ENCODE measurements at regions not wholly inside any gene's neighbourhood (a gene's known extent, or its start where the extent isn't known, plus 50 kb on each side); places are given as distances from the start of the nearest gene placed in this dataset.

GRCh38 chr10:33783078-33783477 is 448.6 kb upstream of the NRP1 start:
- TF ChIP-seq, protein P1, sequence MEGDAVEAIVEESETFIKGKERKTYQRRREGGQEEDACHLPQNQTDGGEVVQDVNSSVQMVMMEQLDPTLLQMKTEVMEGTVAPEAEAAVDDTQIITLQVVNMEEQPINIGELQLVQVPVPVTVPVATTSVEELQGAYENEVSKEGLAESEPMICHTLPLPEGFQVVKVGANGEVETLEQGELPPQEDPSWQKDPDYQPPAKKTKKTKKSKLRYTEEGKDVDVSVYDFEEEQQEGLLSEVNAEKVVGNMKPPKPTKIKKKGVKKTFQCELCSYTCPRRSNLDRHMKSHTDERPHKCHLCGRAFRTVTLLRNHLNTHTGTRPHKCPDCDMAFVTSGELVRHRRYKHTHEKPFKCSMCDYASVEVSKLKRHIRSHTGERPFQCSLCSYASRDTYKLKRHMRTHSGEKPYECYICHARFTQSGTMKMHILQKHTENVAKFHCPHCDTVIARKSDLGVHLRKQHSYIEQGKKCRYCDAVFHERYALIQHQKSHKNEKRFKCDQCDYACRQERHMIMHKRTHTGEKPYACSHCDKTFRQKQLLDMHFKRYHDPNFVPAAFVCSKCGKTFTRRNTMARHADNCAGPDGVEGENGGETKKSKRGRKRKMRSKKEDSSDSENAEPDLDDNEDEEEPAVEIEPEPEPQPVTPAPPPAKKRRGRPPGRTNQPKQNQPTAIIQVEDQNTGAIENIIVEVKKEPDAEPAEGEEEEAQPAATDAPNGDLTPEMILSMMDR (conservative IDR thresholded peaks at IDR 0.05; ENCODE audit: low read depth, low read length): no peak
- DNase-seq (ENCODE audit: low read depth): no peak
- no peak overlapping the region for H3K4me3 ChIP-seq (ENCODE audit: low read length)

GRCh38 chr10:33781606-33782395 is 447.3 kb upstream of the NRP1 start:
- no peak for DNase-seq (ENCODE audit: low read depth)
- TF ChIP-seq, protein P1 (conservative IDR thresholded peaks at IDR 0.05; ENCODE audit: low read depth, low read length): no peak

DNA sequence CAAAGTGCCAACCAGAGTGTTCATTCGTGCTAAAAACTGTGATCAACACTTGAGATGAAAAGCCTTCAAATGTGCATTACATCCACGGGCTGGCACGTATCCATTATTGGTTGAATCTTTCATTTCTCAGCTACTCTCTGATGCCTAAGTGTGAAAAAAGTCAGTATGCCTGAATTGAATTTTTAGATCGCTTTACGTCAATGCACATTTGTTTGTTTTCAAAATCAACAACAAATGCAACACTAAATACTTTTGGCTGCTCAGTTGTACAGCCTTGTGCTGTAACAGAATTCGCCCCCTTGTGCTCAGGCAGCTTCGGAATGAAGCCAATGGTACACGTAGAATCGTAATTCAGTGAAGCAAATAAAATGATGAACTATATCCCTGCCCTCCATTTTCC is 446.5 kb upstream of the NRP1 start:
- TF ChIP-seq, protein P1 (conservative IDR thresholded peaks at IDR 0.05; ENCODE audit: low read depth, low read length): no peak

More at GRCh38 chr10:33781606-33782395, 447.3 kb upstream of the NRP1 start:
- no peak overlapping the region for H3K4me3 ChIP-seq (ENCODE audit: low read length)

DNA sequence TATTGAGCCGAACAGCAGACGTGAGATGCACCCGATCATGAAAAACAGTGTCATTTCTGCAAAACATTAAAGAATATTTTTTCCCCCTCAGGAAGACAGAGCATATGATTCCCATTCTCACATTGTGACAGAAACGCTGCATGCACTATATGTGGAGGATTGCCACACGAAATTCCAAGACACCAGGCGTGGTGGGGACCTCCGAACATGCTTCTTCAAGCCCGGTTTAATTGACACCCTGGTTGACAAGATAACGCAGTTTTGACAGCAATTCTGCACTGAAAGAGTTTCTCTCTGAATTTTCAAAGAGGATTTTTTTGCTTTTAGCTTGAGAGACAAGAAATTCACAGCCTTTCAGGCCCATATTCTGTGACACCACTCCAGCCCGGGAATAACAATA is 442.8 kb upstream of the NRP1 start:
- TF ChIP-seq, protein P1 (conservative IDR thresholded peaks at IDR 0.05; ENCODE audit: low read depth, low read length): no peak
- no peak for DNase-seq (ENCODE audit: low read depth)
- H3K4me3 ChIP-seq (ENCODE audit: low read length): no peak overlapping the region

More for the DNA sequence above, 446.5 kb upstream of the NRP1 start:
- DNase-seq (ENCODE audit: low read depth): no peak
- H3K4me3 ChIP-seq (ENCODE audit: low read length): no peak overlapping the region

- TF ChIP-seq, protein P1 (conservative IDR thresholded peaks at IDR 0.05; ENCODE audit: low read depth, low read length): no peak
- DNase-seq (ENCODE audit: low read depth): no peak
- H3K4me3 ChIP-seq (ENCODE audit: low read length): no peak overlapping the region
Measured at GRCh38 chr10:33776419-33777070, 442.1 kb upstream of the NRP1 start.

DNA sequence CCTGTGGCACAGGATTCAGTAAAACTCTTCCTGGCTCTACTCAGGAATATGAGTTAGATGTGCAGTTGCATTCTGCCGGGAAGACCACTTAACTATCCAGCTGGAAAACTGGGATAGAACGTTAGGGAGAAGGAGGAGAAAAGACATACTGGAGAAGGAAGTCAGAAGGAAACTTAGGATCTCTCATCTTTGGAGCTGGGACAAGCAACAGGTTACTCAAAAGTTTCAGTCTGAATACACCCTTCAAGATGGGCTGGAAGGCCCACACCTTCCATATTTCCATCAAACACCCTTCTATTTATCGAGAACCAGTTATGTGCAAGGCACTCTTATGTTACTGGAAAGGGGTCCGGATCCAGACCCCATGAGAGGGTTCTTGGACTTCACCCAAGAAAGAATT is 440.4 kb upstream of the NRP1 start:
- TF ChIP-seq, protein P1 (conservative IDR thresholded peaks at IDR 0.05; ENCODE audit: low read depth, low read length): no peak
- H3K4me3 ChIP-seq (ENCODE audit: low read length): no peak overlapping the region
- no peak for DNase-seq (ENCODE audit: low read depth)
